Upper lobe of right lung (tissue), 1 donor: ENCODE measurements at regions not wholly inside any gene's neighbourhood (a gene's known extent, or its start where the extent isn't known, plus 50 kb on each side); places are given as distances from the start of the nearest gene placed in this dataset.

Experiments used
- ATAC-seq: fragments of 200-7000 bp; cut with Tn5 transposase; one replicate; pipeline ENCODE4 v1.9.1; 2020; ENCODE audit warnings: mild to moderate bottlenecking, moderate library complexity
- DNase-seq: peaks from one replicate; pipeline ENCODE4 v3.0.0-alpha.2; 2020
- H3K27ac ChIP-seq: fragments of 200-600 bp; one replicate; pipeline ENCODE4 v1.8.0; 2022
- H3K27me3 ChIP-seq: fragments of 200-600 bp; one replicate; pipeline ENCODE4 v1.8.0; 2022; ENCODE audit warnings: mild to moderate bottlenecking
- H3K36me3 ChIP-seq: fragments of 200-600 bp; one replicate; pipeline ENCODE4 v1.8.0; 2022
- H3K4me1 ChIP-seq: fragments of 200-600 bp; one replicate; pipeline ENCODE4 v1.8.0; 2022
- H3K4me3 ChIP-seq: fragments of 200-600 bp; one replicate; pipeline ENCODE4 v1.8.0; 2022; ENCODE audit warnings: mild to moderate bottlenecking
- H3K9me3 ChIP-seq: fragments of 200-600 bp; one replicate; pipeline ENCODE4 v1.8.0; 2022
- CTCF ChIP-seq: fragments of 200-600 bp; IDR thresholded peaks from one replicate; pipeline ENCODE4 v1.8.0; 2022; ENCODE audit warnings: antibody characterized with exemption
- intact Hi-C: fragments of 100-400 bp; cut with DNase I; formaldehyde crosslinking; loops from one replicate; pipeline ENCODE4 v1.11.0; 2022
- donor health status: DM: no; HTN: yes; CAD: no; lungs with severe emphysema.

- H3K36me3 ChIP-seq: no peaks in the 10 kb centered on the region
- no peak for DNase-seq
- no peaks in the 10 kb centered on the region for H3K27me3 ChIP-seq
- intact Hi-C loops: no loop called here
- H3K4me1 ChIP-seq: no peaks in the 10 kb centered on the region
- H3K27ac ChIP-seq: no peak overlapping the region
- no peak overlapping the region for H3K4me3 ChIP-seq
- no peaks in the 10 kb centered on the region for H3K9me3 ChIP-seq
- TF ChIP-seq CTCF: no peak
- ATAC-seq: no peak
These were observed 373.3 kb downstream of the TTLL7 start for GRCh38 chr1:83625646-83626045.

DNA sequence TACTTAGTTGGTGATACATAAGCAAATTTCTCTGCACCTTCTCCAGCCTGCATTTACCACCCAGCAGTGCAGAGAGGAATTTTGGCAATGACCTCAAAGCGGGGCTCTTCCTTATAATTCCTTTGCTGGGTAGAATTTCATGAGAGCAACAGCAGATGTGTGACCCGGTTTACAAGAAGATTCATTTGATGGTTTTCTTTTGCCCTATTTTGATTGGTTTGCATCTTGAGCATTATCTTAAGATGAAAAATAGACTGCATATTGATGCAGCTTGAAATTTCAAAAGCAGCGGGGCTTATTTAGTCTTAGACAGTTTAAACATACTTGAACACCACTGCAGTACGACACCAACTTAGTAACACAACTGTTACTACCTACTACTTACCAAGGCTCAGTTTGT is 378.9 kb downstream of the TTLL7 start:
- Histone ChIP-seq H3K27me3 (no peaks in the 10 kb centered on the region), H3K4me3 (no peak overlapping the region), H3K27ac (no peak overlapping the region), H3K4me1 (no peaks in the 10 kb centered on the region), H3K36me3 (no peaks in the 10 kb centered on the region), H3K9me3 (no peaks in the 10 kb centered on the region)
- TF ChIP-seq CTCF: no peak
- intact Hi-C loops: no loop called here
- DNase-seq (no peak), ATAC-seq (no peak)

- intact Hi-C loops: no loop called here
- Histone ChIP-seq H3K27ac (no peak overlapping the region), H3K4me3 (no peak overlapping the region), H3K36me3 (no peaks in the 10 kb centered on the region), H3K27me3 (no peaks in the 10 kb centered on the region), H3K9me3 (no peaks in the 10 kb centered on the region), H3K4me1 (no peaks in the 10 kb centered on the region)
- no peak for TF ChIP-seq CTCF
- ATAC-seq: no peak
- no peak for DNase-seq
These were observed 379.6 kb downstream of the TTLL7 start for GRCh38 chr1:83619170-83619896.

- H3K27me3 ChIP-seq: no peaks in the 10 kb centered on the region
- no peak overlapping the region for H3K27ac ChIP-seq
- TF ChIP-seq CTCF: no peak
- DNase-seq (no peak), ATAC-seq (no peak)
- no peaks in the 10 kb centered on the region for H3K36me3 ChIP-seq
- H3K4me1 ChIP-seq: no peaks in the 10 kb centered on the region
- H3K4me3 ChIP-seq: no peak overlapping the region
- intact Hi-C loops: no loop called here
- H3K9me3 ChIP-seq: no peaks in the 10 kb centered on the region
These were observed 381.0 kb downstream of the TTLL7 start for GRCh38 chr1:83617883-83618282.

DNA sequence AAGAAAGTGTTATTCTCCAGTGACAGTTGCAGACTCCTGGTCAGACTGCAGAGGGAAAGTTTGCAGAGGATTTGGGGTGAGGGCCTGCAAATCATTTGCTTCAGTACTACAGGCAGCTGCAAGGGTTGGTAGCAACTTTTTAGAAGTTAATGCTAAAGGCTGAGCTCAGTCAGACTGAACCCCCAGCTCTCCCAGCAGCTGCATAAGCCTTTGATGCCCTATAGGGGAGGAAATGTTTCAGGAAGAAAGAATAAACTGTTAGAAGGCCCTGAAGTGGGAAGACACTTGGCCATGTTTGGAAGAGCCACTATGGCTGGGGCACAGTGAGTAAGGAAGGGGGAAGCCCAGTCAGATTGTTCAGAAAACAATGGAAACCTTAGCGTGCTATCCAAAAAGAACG is 383.6 kb downstream of the TTLL7 start:
- no peak overlapping the region for H3K27ac ChIP-seq
- H3K36me3 ChIP-seq: no peaks in the 10 kb centered on the region
- DNase-seq (no peak), ATAC-seq (no peak)
- no peak for TF ChIP-seq CTCF
- no peaks in the 10 kb centered on the region for H3K4me1 ChIP-seq
- intact Hi-C loops: no loop called here
- H3K4me3 ChIP-seq: no peak overlapping the region
- no peaks in the 10 kb centered on the region for H3K9me3 ChIP-seq
- no peaks in the 10 kb centered on the region for H3K27me3 ChIP-seq
